ENCODE measurements at regions not wholly inside any gene's neighbourhood (a gene's known extent, or its start where the extent isn't known, plus 50 kb on each side); places are given as distances from the start of the nearest gene placed in this dataset.
A peak's percentile ranks its signal among the peaks of the same experiment; 100 is the strongest.

GRCh38 chr9:107896544-107896943 is 407.0 kb upstream of the KLF4 start:
- 23 to 52% (median 25%) methylated on average over 1 of the region's 1 CpG for WGBS, 3 donors
- DNase-seq: no peak
- peak overlapping the region; percentile 78 for H3K27ac ChIP-seq
- intact Hi-C loops (cut with DNase I): no loop called here
- H3K9me3 ChIP-seq: no peaks in the 10 kb centered on the region
- no peaks in the 10 kb centered on the region for H3K36me3 ChIP-seq (ENCODE audit: insufficient read depth in 1 of 2, low read depth in 1 of 2)
- H3K27me3 ChIP-seq (ENCODE audit: insufficient read depth in 3 of 3, low read length in 2 of 3): no peaks in the 10 kb centered on the region
- no peak for TF ChIP-seq CTCF (IDR thresholded peaks at IDR 0.05)
- peaks cover 16% of the 10 kb centered on the region for H3K4me1 ChIP-seq
- ATAC-seq: peak; percentile 24 to 85 (median 55)
- H3K4me3 ChIP-seq: no peak overlapping the region

- Histone ChIP-seq H3K27me3 (ENCODE audit: insufficient read depth in 3 of 3, low read length in 2 of 3) (no peaks in the 10 kb centered on the region), H3K4me3 (no peak overlapping the region), H3K36me3 (ENCODE audit: insufficient read depth in 1 of 2, low read depth in 1 of 2) (no peaks in the 10 kb centered on the region), H3K9me3 (peaks cover 3% of the 10 kb centered on the region), H3K27ac (peak overlapping the region; percentile 78), H3K4me1 (peaks cover 16% of the 10 kb centered on the region)
- ATAC-seq (peak in 3 of 4 donors; percentile 56 to 66 (median 56)), DNase-seq (no peak)
- intact Hi-C loops (cut with DNase I): no loop called here
- TF ChIP-seq CTCF (IDR thresholded peaks at IDR 0.05): no peak
- whole genome bisulfite sequencing, 3 donors: 54 to 67% (median 55%) methylated on average over 8 of the region's 8 CpGs
These were observed 406.0 kb upstream of the KLF4 start for GRCh38 chr9:107895501-107896001.

- peak in 1 of 4 donors; percentile 43 for ATAC-seq
- Histone ChIP-seq H3K4me3 (no peak overlapping the region), H3K9me3 (peaks cover 6% of the 10 kb centered on the region), H3K27ac (peak overlapping the region; percentile 78), H3K36me3 (ENCODE audit: insufficient read depth in 1 of 2, low read depth in 1 of 2) (no peaks in the 10 kb centered on the region), H3K4me1 (peaks cover 16% of the 10 kb centered on the region), H3K27me3 (ENCODE audit: insufficient read depth in 3 of 3, low read length in 2 of 3) (no peaks in the 10 kb centered on the region)
- intact Hi-C loops (cut with DNase I): no loop called here
- no peak for DNase-seq
- TF ChIP-seq CTCF (IDR thresholded peaks at IDR 0.05): no peak
- WGBS, 3 donors: 45 to 61% (median 53%) methylated on average over 11 of the region's 11 CpGs
These were observed 405.1 kb upstream of the KLF4 start for GRCh38 chr9:107894572-107895261.

GRCh38 chr9:107890921-107891465 is 401.4 kb upstream of the KLF4 start:
- Histone ChIP-seq H3K9me3 (peaks cover 6% of the 10 kb centered on the region), H3K27me3 (ENCODE audit: insufficient read depth in 3 of 3, low read length in 2 of 3) (no peaks in the 10 kb centered on the region), H3K27ac (no peak overlapping the region), H3K4me3 (no peak overlapping the region), H3K4me1 (peaks cover 14% of the 10 kb centered on the region), H3K36me3 (ENCODE audit: insufficient read depth in 1 of 2, low read depth in 1 of 2) (no peaks in the 10 kb centered on the region)
- WGBS, 3 donors: 95 to 97% (median 95%) methylated on average over 3 of the region's 3 CpGs
- DNase-seq (no peak), ATAC-seq (no peak)
- intact Hi-C loops (cut with DNase I): no loop called here
- no peak for TF ChIP-seq CTCF (IDR thresholded peaks at IDR 0.05)
